Mammary epithelial cell (primary cell): ENCODE measurements at regions not wholly inside any gene's neighbourhood (a gene's known extent, or its start where the extent isn't known, plus 50 kb on each side); places are given as distances from the start of the nearest gene placed in this dataset.

Experiments used
- EZH2 ChIP-seq: IDR thresholded peaks from 2 replicates; pipeline ENCODE4 v1.6.1; 2012; ENCODE audit warnings: low read length, inconsistent platforms, borderline replicate concordance
- TF ChIP-seq, protein P1 (sequence below), 2 donors: IDR thresholded peaks in 1 of 2; conservative IDR thresholded peaks in 1 of 2; 2 replicates each; pipeline ENCODE4 v1.5.1; 2011 to 2012; ENCODE audit warnings: inconsistent platforms in 2 of 2, low read length in 2 of 2, mild to moderate bottlenecking in 2 of 2, control low read depth in 1 of 2, low read depth in 1 of 2; ENCODE audit not compliant: insufficient read depth in 1 of 2; ENCODE audit errors: extremely low read depth in 1 of 2

DNA sequence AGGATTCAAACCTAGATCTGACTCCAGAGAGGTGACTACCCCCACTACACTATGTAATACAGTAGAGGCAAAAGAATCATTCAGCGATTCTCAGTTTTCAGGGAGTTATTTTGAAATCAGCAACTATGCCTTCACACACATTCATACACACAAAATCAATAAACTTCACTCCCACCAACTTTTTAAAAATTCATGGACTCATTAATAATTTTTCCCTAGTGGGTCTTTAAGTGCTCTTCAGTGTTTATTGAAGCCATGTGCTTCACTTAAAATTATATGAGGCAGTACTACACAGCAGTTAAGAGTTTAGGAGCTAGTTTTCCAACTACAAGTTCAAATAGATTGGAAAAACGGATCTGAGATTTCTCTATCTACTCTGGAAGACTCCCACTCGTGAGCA, 452.7 kb upstream of the ADGRB3 start:
- TF ChIP-seq, protein P1, sequence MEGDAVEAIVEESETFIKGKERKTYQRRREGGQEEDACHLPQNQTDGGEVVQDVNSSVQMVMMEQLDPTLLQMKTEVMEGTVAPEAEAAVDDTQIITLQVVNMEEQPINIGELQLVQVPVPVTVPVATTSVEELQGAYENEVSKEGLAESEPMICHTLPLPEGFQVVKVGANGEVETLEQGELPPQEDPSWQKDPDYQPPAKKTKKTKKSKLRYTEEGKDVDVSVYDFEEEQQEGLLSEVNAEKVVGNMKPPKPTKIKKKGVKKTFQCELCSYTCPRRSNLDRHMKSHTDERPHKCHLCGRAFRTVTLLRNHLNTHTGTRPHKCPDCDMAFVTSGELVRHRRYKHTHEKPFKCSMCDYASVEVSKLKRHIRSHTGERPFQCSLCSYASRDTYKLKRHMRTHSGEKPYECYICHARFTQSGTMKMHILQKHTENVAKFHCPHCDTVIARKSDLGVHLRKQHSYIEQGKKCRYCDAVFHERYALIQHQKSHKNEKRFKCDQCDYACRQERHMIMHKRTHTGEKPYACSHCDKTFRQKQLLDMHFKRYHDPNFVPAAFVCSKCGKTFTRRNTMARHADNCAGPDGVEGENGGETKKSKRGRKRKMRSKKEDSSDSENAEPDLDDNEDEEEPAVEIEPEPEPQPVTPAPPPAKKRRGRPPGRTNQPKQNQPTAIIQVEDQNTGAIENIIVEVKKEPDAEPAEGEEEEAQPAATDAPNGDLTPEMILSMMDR (conservative IDR thresholded peaks at IDR 0.05 in 1 of 2, IDR thresholded peaks at IDR 0.05 in 1 of 2; ENCODE audit: extremely low read depth in 1 of 2, insufficient read depth in 1 of 2, low read depth in 1 of 2, low read length in 2 of 2): no peak
- no peak for TF ChIP-seq EZH2
